OCI-LY1 (cell line): ENCODE measurements at regions not wholly inside any gene's neighbourhood (a gene's known extent, or its start where the extent isn't known, plus 50 kb on each side); places are given as distances from the start of the nearest gene placed in this dataset.

ENCODE experiments used
- H2AFZ ChIP-seq: fragments of 200-600 bp; sonication (generic), shearing (Covaris generic); 2 replicates; pipeline ENCODE4 v1.6.0; 2014; ENCODE audit warnings: antibody characterized with exemption, mild to moderate bottlenecking, low read length
- H3F3A ChIP-seq: fragments of 200-600 bp; sonication (generic), shearing (Covaris generic); 2 replicates; pipeline ENCODE4 v1.6.0; 2014; ENCODE audit warnings: mild to moderate bottlenecking, antibody characterized with exemption, low read length, moderate library complexity; ENCODE audit not compliant: insufficient read depth
- H3K27ac ChIP-seq: fragments of 200-600 bp; sonication (generic); 2 replicates; pipeline ENCODE4 v1.5.1; 2014; ENCODE audit warnings: low read length, mixed run types, mild to moderate bottlenecking, low read depth; ENCODE audit not compliant: poor library complexity, severe bottlenecking
- H3K27me3 ChIP-seq: fragments of 200-600 bp; sonication (generic); 2 replicates; pipeline ENCODE4 v1.6.0; 2014; ENCODE audit warnings: antibody characterized with exemption, mild to moderate bottlenecking, low read length, moderate library complexity; ENCODE audit not compliant: insufficient read depth
- H3K36me3 ChIP-seq: fragments of 200-600 bp; sonication (generic); 2 replicates; pipeline ENCODE4 v1.6.1; 2014; ENCODE audit warnings: mild to moderate bottlenecking, antibody characterized with exemption, low read length, moderate library complexity, mixed read lengths; ENCODE audit not compliant: insufficient read depth
- H3K4me1 ChIP-seq: fragments of 200-600 bp; sonication (generic); 2 replicates; pipeline ENCODE4 v1.5.1; 2014; ENCODE audit warnings: mild to moderate bottlenecking, low read length, moderate library complexity; ENCODE audit not compliant: insufficient read depth, severe bottlenecking
- H3K4me2 ChIP-seq: fragments of 200-600 bp; sonication (generic), shearing (Covaris generic); 2 replicates; pipeline ENCODE4 v1.6.1; 2014; ENCODE audit warnings: low read length
- H3K4me3 ChIP-seq: fragments of 200-600 bp; sonication (generic); 2 replicates; pipeline ENCODE4 v1.5.1; 2014; ENCODE audit warnings: low read length, low read depth, mild to moderate bottlenecking, mixed read lengths; ENCODE audit not compliant: poor library complexity, severe bottlenecking
- H3K79me2 ChIP-seq: fragments of 200-600 bp; shearing (Covaris generic); 2 replicates; pipeline ENCODE4 v1.6.1; 2016; ENCODE audit warnings: mixed run types, low read length, mixed read lengths; ENCODE audit not compliant: insufficient read depth
- H3K9ac ChIP-seq: fragments of 200-600 bp; sonication (generic), shearing (Covaris generic); 2 replicates; pipeline ENCODE4 v1.6.1; 2014; ENCODE audit warnings: mild to moderate bottlenecking, low read length, mixed read lengths
- H3K9me2 ChIP-seq: fragments of 200-600 bp; sonication (generic), shearing (Covaris generic); 2 replicates; pipeline ENCODE4 v1.6.1; 2014; ENCODE audit warnings: low read depth, mild to moderate bottlenecking, low read length, mixed read lengths
- H3K9me3 ChIP-seq: fragments of 200-600 bp; shearing (Covaris generic); 2 replicates; pipeline ENCODE4 v1.6.1; 2014; ENCODE audit warnings: low read length, mixed read lengths
- H4K20me1 ChIP-seq: fragments of 200-600 bp; sonication (generic), shearing (Covaris generic); 2 replicates; pipeline ENCODE4 v1.6.0; 2016; ENCODE audit warnings: mild to moderate bottlenecking, low read length; ENCODE audit not compliant: insufficient read depth
- EZH2 ChIP-seq: fragments of 200-600 bp; sonication (generic), shearing (Covaris generic); IDR thresholded peaks from 2 replicates; pipeline ENCODE4 v1.8.0; 2017; ENCODE audit warnings: borderline replicate concordance, mixed run types, mild to moderate bottlenecking, antibody characterized with exemption, low read length, moderate library complexity, mixed read lengths
- TF ChIP-seq, protein P1 (sequence below): fragments of 200-600 bp; sonication (generic), shearing (Covaris generic); IDR thresholded peaks from 2 replicates; pipeline ENCODE4 v1.5.1; 2017; ENCODE audit warnings: mild to moderate bottlenecking, antibody characterized with exemption, low read length, moderate library complexity, mixed read lengths

DNA sequence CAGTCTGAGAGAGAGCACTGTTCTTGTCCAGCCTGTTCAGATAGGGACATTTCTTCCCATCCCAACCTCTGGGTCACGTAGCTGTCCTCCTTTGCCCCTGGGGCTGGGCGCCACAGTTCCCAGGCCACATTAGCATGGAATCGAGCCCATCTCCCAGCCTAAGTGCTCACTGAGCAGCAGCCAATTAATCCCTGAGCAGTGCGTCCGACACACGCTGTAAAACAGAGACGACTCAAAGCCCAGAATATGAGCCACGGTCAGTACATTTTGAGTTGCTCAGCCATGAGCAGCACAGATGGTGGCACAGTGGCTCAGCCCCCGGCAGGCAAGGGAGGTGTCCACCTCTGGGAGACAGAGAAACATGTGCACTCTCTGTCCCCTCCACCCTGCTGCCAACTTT, 267.4 kb downstream of the NPHP4 start:
- no peak for TF ChIP-seq EZH2
- TF ChIP-seq, protein P1, sequence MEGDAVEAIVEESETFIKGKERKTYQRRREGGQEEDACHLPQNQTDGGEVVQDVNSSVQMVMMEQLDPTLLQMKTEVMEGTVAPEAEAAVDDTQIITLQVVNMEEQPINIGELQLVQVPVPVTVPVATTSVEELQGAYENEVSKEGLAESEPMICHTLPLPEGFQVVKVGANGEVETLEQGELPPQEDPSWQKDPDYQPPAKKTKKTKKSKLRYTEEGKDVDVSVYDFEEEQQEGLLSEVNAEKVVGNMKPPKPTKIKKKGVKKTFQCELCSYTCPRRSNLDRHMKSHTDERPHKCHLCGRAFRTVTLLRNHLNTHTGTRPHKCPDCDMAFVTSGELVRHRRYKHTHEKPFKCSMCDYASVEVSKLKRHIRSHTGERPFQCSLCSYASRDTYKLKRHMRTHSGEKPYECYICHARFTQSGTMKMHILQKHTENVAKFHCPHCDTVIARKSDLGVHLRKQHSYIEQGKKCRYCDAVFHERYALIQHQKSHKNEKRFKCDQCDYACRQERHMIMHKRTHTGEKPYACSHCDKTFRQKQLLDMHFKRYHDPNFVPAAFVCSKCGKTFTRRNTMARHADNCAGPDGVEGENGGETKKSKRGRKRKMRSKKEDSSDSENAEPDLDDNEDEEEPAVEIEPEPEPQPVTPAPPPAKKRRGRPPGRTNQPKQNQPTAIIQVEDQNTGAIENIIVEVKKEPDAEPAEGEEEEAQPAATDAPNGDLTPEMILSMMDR: no peak
- Histone ChIP-seq H3K9me3 (no peaks in the 10 kb centered on the region), H3K27me3 (no peaks in the 10 kb centered on the region), H3K4me1 (no peaks in the 10 kb centered on the region), H3K9ac (no peak overlapping the region), H3K36me3 (no peaks in the 10 kb centered on the region), H3K27ac (no peak overlapping the region), H3K79me2 (no peaks in the 10 kb centered on the region), H3K4me3 (no peak overlapping the region), H4K20me1 (no peaks in the 10 kb centered on the region), H3K4me2 (no peak overlapping the region), H2AFZ (no peak overlapping the region), H3F3A (no peaks in the 10 kb centered on the region), H3K9me2 (no peaks in the 10 kb centered on the region)

DNA sequence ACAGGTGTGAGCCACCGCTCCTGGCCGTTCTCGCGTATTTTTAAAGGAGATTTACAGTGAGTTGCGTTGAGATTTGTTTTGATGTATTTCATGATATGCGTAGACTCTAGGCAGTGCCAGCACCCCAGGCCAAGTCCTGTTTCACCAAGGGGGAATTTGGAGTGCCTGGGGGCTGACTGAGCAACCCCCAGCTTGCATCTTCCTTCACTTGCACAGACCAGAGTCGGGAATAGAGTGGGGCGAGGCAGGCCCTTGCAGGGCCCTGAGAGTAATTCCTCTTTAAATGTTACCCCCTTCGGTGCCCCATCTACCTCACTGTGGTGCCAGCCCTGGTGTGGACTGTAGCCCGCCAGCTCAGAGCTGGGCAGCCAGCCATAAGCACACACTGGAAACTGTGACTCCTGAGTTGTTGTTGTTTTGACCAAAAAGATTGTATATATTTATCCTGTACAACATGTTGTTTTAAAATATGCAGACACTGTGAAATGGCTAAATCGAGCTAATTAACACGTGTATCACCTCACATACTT, 269.5 kb downstream of the NPHP4 start:
- Histone ChIP-seq H2AFZ (no peak overlapping the region), H3K4me3 (no peak overlapping the region), H3F3A (no peaks in the 10 kb centered on the region), H3K27me3 (no peaks in the 10 kb centered on the region), H3K9me3 (no peaks in the 10 kb centered on the region), H3K79me2 (no peaks in the 10 kb centered on the region), H3K4me1 (no peaks in the 10 kb centered on the region), H3K4me2 (no peak overlapping the region), H3K36me3 (no peaks in the 10 kb centered on the region), H3K27ac (no peak overlapping the region), H3K9me2 (no peaks in the 10 kb centered on the region), H3K9ac (no peak overlapping the region), H4K20me1 (no peaks in the 10 kb centered on the region)
- TF ChIP-seq EZH2: no peak
- TF ChIP-seq, protein P1: no peak

DNA sequence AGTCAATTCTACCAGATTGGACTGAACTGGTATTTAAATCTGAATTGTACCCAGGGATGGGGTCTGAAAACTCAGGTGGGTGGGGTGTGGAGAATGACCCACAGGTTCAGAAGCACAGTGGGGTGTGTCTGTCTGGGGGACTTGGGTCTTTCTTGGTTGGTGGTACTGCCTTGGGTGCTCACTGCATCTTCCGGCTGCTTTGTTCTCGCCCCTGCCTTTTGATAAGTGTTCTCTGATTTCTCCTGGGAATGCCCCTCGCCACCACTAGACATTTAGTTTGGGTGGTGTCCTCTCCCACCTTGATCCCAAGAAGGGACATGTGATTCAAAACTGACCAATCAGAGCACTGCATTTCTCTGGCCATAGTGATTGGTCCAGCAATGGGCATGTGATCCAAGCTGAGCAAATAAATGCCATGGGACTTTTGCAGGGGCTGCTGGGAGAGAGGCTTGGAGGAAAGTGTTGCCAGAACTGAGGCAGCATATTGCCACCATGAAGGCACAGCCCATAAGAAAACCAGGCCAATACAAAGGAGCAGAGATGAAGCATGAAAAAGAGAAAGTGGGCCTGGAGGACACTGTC, 270.5 kb downstream of the NPHP4 start:
- TF ChIP-seq, protein P1: no peak
- no peak for TF ChIP-seq EZH2
- 0 out of 2 replicates have a peak, but pooled peaks cover under 1% of the 10 kb centered on the region for H3K27me3 ChIP-seq

More for the DNA sequence above, 270.5 kb downstream of the NPHP4 start:
- Histone ChIP-seq H3K4me1 (no peaks in the 10 kb centered on the region), H3K27ac (no peak overlapping the region), H3K9me2 (no peaks in the 10 kb centered on the region), H3K9me3 (no peaks in the 10 kb centered on the region), H2AFZ (no peak overlapping the region), H3K79me2 (no peaks in the 10 kb centered on the region), H3K4me2 (no peak overlapping the region), H4K20me1 (no peaks in the 10 kb centered on the region), H3K4me3 (no peak overlapping the region), H3F3A (no peaks in the 10 kb centered on the region), H3K9ac (no peak overlapping the region), H3K36me3 (no peaks in the 10 kb centered on the region)
